ENCODE measurements at regions not wholly inside any gene's neighbourhood (a gene's known extent, or its start where the extent isn't known, plus 50 kb on each side); places are given as distances from the start of the nearest gene placed in this dataset.

DNA sequence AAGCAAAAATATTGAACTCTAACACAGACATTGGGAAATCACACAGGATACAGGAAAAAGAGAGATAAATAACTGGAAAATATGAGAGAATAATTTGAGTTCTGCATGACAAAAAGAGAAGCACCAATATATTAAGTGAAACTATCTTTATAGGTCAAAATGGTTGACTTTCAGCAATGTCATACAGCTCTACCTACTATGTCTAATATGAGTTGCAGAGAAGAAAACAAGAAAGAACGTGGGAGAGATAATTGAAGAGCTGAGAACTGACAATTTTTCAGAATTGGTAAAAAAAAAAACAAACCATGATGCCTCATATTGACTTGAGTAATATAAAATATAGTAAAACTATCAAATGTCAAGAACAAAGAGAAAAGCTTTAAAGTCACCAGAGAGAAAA lies 221.7 kb downstream of the BCL11B start:
- no peak for DNase-seq (ENCODE audit: low read depth in 2 of 3, low spot score in 1 of 3)

DNA sequence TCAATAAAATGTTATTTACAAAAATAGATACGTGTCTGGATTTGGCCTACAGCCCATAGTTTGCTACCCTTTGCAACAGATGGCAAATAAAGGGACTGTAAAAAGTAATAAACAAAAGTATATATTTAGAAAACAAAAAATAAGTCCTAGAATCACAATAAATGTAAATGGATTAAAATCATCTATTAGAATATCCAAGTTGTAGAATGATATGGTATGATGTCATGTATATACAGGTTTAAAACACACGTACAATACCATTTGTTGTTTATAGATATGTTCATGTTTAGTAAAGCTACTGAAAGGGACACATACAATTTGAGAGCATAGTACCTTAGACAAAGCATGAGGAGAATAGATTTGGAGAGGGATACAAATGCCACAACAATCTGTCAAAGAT lies 219.5 kb downstream of the BCL11B start:
- DNase-seq (ENCODE audit: low read depth in 2 of 3, low spot score in 1 of 3) = no peak

DNA sequence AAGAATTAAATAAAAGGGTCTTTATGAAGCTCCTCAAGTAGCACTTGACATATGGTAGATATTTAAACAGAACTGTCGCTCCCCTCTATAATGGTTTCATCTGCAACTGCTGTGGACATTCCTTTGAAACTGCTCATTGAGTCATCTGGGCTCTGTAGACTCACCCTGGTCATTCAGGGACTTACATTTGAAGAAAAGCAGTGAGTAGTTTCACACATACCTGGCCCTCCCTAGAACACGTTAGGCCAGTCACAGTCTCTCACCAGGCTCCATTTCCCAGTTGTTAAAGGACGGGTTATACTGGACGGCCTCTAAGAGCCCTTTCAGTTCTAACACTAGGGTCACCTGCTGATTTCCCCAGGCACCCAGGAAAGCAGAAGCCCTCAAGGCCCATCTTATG lies 217.0 kb downstream of the BCL11B start:
- DNase-seq (ENCODE audit: low read depth in 2 of 3, low spot score in 1 of 3) = no peak

DNA sequence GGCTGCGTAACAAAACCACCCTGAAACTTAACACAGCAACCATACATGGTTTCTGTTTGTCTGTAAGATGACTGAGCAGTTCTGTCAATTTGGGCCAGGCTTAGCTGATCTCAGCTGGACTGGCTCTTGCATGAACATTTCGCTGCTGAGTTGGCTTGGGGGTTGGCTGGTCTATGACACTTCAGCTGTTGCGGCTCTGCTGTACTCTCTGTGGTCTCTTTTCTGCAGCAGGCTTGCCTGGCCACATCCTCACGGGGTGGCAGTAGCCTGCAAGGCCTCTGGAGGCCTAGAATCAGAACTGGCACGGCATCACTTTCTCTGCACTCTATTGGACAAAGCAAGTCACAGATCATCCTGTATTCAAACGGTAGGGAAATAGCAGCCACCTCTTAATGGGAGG lies 216.2 kb downstream of the BCL11B start:
- no peak for DNase-seq (ENCODE audit: low read depth in 2 of 3, low spot score in 1 of 3)

DNA sequence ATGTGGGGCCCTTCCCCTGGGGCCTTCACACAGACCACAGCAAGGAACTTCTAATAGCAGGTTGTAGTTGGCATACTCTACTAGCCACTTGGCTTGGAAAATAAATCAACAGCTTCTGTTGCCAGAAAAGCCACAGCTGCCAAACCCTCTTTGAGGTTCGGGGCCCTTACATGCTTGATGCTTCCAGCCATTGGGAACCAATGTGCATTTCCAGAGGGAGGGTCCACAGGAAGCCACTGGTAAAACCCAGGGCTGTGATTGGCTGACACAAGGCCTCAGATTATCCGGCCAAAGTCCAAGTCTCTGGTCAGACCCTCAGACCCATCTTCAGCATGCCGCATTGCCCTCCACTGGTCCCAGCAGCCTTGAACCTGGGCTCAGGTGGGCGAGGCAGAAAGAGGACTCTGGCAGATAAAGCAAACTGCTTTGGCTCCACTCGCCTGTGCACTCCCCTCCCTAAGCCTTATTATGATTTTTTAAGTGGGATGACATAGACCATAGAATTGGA lies 214.4 kb downstream of the BCL11B start:
- DNase-seq (ENCODE audit: low read depth in 2 of 3, low spot score in 1 of 3) = no peak

DNA sequence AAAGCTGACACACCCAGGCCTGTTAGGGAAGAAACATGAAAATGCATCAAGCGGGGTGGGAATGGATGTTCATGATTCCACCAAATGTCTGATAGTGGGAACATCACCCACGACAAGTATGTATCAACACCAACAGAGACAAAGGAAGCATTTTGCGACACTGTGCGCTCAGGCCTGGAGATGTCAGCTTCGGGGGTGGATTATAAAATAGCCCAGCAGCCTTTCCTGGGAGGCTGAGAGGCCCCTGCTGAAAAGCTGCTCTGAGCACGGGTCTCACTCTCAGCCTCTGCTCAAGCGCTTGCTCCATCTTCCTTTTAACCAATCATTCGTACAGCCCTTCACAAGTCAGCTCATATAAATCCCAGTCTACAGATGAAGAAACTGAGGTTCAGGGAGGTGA lies 213.5 kb downstream of the BCL11B start:
- no peak for DNase-seq (ENCODE audit: low read depth in 2 of 3, low spot score in 1 of 3)

DNA sequence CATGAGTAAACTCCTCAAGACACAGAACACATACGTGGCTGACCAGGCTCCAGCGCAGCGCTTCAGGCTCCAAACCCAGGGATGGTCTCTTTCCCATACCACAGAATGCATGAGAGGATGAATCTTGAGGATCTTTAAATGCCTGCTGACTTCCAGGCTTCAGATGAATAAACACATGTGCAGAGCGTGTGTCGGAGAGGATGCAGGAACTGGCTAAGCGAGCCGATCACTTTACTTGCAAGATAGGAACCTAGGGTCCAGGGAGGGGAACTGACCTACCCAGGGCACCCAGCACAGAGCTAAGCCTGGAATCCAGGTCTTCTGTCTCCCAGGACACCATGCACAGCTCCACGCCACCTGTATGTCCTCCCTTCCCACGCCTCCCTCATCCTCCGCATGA lies 209.8 kb downstream of the BCL11B start:
- no peak for DNase-seq (ENCODE audit: low read depth in 2 of 3, low spot score in 1 of 3)

DNA sequence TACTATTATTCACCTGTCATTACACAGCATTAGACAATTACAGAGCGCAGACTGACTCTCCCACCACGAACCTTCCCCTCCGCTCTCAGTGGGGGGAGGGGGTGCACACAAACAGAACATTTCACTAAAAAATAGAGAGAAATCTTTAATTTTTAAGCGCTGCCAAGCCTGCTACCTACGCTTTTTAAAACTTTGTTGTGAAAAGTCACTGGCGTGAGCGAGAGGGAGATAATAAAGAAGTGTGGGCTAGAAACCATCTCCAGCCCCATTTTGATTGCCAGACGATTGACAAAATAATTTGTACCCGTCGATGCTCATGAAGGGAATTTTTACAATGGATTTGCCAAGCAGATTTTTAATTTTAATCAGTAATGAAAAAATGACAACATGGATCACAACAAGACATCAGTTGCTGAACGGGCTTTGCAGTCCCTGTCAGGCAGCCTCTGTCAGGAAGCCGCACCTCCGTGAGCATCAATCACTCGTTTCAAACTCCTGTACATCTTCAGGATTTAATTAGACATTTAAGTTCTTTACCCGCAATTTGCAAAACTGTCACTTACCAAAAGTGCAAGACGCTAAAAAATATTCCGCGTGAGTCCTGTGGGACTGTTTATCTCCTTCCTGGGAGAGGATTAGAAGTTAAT lies 209.1 kb downstream of the BCL11B start:
- no peak for DNase-seq (ENCODE audit: low read depth in 2 of 3, low spot score in 1 of 3)

DNA sequence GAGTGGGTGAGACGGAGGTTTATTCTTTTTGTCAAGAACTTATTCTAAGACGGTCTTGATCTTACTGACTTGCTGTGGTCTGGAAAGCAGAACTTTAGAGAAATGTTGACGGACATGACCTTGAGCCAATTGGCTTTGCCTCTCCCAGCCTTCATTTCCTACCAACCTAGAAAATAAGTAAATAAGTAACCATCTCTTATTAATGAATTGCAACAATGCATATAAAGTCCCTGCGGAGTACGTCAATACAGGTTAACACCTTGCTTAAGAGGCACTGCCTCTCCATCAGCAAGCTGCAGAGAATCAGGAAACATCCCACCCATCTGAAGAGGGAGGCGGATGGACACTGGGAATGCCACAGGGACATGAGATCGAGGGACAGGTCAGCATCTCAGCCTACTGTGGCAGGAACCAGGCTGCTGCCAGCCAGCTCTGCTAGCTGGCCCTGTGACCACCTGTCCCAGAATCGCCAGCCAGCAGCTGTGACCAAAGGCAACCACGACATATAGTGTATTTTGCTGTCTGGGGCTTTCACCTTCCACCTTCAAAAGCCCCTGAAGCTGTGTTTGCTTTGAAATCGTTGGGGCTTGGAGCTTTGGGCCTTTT lies 208.3 kb downstream of the BCL11B start:
- DNase-seq (ENCODE audit: low read depth in 2 of 3, low spot score in 1 of 3) = no peak

DNA sequence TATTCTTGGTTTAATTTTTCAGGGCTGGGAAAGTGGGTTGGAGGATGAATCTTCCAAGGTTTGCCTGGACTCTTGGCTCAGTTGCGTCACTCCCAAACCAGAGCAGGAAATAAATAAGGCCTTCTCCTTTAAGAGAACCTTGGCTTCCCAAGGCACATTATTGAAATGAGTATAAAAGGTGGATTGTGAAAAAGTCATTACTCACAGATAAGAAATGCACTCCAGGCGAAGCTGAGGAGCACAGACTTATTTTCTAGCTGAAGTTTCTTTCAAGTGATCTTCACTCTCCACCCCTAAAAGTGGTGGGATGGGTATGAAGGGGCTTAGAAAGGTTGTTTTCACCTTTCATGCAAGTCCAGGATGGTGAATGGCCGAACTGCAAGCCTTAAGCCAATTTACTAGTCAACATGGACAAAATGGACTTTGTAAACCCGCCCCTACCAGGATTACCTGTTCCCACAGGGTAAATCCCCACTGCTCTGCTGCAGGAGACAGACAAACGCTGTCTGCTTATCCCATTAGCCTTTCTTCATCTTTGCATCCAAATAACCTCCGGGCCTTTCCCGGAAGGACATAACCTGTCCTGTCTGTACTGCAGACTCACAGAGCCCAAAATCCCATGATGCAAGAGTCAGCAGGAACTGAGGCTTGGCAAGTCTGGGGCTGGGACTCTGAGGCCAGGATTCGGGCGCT lies 207.6 kb downstream of the BCL11B start:
- no peak for DNase-seq (ENCODE audit: low read depth in 2 of 3, low spot score in 1 of 3)

DNA sequence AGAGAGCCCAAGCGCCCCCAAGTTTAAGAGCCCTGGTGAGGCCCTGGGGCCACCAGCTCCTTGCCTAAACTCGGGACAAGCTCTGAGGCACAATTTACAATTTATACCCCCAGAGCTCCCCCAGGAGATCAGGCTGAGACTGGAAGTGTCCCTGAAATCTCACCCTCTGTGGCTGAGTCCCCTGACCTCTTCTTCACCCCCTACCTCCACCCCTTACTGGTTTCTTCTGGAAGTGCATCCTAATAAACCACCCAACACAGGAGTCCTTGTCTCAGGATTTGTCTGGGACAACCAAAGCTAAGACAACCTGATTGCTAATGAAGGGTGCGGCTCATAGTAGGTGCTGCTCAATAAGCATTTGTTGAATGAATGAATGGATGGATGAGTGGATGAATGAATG lies 206.4 kb downstream of the BCL11B start:
- no peak for DNase-seq (ENCODE audit: low read depth in 2 of 3, low spot score in 1 of 3)

DNA sequence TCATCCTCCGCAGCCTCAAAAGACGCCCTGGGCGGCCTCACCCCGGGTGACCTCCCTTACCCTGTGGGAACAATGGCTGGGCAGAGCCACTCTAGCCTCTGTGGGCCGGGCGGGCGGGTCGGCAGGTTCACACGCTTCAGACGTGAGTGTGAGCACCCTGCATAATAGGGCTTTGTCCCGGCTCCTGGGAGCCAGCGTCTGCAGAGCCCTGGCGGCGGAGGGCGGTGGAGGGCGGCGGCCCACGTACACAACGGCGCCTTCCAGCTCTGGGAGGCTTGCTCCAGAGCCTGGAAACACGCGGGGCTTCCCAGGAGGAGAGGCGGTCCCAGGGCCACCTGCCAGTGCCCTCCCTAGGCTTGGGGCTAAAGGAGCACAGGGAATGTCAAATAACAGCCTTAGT lies 205.6 kb downstream of the BCL11B start:
- no peak for DNase-seq (ENCODE audit: low read depth in 2 of 3, low spot score in 1 of 3)

DNA sequence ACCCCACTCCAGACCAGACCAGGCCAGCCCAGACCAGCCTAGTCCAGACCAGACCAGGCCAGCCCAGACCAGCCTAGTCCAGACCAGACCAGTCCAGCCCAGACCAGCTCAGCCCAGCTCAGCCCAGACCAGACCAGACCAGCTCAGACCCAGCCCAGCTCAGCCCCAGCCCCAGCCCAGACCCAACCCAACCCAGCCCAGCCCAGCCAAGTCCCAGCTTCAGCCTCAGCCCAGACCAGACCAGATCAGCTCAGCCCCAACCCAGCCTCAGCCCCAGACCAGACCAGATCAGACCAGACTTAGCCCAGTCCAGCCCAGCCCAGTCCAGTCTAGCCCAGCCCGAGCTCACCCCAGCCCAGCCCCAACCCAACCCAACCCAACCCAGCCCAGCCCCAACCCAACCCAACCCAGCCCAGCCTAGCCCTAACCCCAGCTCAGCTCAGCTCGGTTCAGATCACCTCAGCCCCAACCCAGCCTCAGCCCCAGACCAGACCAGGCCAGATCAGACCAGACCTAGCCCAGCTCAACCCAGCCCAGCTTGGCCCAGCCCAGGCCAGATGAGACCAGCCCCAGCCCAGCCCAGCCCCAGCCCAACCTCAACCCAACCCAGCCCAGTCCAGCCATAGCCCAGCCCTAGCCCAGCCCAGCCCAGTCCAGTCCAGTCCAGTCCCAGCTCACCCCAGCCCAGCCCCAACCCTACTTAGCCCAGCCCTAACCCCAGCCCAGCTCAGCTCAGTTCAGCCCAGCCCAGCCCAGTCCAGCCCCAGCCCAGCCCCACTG lies 204.7 kb downstream of the BCL11B start:
- DNase-seq (ENCODE audit: low read depth in 2 of 3, low spot score in 1 of 3) = no peak

DNA sequence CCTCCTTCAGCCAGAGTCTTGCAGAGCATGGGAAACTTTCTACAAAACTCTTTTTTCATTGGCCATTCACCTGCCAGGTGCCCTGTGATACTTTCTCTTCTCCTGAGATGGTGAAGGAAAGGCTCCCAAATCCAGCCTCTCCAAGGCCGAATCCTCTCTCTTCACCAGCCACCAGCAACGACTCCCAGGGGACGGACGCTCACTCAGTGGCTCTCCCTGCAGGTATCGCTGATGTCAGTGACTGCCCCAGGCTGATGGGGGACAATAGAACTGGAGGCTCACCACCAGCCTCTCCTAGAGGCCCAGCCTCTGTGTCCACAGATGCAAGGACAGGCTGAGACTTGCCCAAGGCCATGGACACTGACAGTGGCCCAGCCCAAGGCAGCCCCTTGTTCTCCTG lies 204.1 kb downstream of the BCL11B start:
- DNase-seq (ENCODE audit: low read depth in 2 of 3, low spot score in 1 of 3) = no peak

DNA sequence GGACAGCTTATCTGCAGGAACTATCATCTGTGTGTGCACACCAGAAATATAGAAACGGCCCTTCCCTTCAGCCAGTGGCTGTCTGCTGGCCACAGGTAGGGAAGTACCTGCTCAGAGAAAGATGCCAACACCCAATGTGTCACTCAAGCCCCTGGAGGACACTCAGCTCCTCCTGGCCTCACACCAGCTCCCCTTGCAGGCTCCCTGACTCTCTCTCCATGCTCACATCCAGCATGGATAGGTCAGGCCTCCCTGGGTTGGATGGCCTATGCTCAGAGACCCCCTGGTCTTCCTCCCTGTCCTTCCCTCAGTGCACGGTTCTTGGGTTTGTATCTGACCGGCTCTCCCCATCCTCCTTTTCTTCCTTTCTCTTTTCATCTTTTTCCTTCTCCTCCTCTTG lies 202.1 kb downstream of the BCL11B start:
- DNase-seq (ENCODE audit: low read depth in 2 of 3, low spot score in 1 of 3) = no peak

DNA sequence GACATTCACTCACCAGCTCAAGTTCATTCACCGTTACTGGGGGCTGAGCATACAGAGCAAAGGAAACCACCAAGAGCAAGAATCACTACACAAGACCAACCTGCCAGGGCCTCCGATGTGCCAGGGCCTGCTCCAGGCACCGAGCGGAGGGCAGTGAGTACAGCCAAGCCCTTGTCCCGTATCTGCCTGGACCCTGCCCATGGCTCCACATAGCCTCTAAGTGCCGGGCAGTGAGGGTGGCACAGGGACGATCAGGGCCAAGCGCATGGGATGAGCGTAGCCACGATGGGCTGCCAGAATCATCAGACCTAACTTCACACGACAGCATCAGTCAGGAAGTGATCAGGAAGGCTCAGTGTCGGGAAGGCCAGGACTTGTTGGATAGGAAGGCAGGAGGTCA lies 199.6 kb downstream of the BCL11B start:
- no peak for DNase-seq (ENCODE audit: low read depth in 2 of 3, low spot score in 1 of 3)

DNA sequence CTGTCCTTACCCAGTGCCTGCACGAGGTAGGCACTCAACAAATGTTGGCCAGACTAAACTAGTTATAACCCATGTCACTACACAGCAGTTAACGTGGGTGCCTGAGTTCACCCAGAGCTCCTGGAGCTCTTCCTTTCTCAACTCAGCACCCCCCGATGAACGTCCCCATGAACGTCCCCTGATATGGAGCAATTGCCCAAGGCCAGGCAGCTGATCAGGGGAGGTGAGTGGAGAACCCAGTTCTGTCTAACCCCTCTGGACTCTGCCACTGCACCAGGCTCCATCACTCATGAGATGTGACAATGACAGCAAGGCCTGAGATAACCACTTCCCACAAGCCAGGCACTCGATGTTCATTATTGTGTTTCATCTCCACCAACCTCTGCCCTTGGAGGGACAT lies 199.0 kb downstream of the BCL11B start:
- DNase-seq (ENCODE audit: low read depth in 2 of 3, low spot score in 1 of 3) = no peak

DNA sequence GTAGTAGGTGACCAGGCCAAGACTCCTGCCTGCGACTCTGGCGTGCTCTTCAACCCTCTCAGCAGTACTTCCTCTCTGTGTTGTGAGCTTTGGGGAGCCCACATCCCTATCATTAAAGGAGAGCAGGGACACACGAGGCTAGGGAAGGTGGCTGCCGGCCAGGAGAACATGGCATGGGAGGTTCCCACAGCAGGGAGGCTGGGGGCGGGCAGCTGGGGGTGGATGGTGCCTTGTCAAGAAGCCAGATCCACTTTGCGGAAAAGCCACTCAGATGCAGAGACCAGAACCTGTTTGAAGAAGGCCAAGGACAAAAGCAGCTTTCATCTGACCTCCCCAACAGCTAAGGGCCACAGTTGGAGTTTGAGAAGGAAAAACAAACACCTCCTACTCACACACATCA lies 198.6 kb downstream of the BCL11B start:
- DNase-seq (ENCODE audit: low read depth in 2 of 3, low spot score in 1 of 3) = no peak

DNA sequence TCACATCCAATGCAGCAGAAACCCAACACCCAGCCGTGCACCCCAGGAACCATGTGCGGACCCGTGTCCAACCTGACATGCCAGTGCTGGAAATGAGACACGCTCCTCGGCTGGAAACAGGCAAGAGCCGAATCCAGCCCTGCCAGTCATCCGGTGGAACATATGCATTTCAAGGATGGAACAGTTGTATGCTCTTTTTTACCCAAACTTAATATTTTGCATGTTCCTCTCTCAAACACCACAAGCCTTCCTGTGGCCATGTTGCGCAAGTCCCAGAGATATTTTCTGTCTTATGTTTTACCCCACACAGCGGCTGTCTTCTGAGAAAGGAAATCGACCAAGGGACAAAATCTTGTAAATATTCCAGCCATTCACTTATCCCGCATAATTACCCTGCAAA lies 196.9 kb downstream of the BCL11B start:
- DNase-seq (ENCODE audit: low read depth in 2 of 3, low spot score in 1 of 3) = no peak

DNA sequence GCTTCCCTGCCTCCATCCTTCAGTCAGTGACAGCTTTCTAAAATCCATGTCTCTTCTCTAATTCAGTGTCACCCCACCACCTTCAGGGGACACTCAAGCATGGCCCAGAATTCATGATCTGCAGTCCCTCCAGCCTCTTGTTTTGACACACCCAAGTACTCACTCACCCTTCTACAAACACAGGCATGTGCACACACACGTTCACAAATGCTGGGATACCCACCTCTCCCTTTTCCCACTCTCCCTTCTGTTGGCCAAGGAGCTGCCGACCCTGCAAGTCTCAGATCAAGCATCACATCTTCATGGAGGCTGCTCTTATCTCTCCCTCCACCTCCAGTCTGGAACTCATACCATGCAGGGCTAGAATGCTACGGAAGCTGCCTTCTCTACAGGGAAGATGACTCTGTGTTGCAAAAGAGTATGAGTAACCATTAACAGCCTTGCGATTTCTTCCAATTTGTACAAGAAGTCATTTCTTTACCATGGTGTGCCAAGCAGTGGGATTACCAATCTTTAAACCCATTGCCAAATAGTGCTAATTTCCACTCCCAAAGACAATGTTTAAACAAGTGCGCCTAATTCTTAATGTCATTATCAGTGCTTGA lies 196.1 kb downstream of the BCL11B start:
- DNase-seq (ENCODE audit: low read depth in 2 of 3, low spot score in 1 of 3) = no peak

DNA sequence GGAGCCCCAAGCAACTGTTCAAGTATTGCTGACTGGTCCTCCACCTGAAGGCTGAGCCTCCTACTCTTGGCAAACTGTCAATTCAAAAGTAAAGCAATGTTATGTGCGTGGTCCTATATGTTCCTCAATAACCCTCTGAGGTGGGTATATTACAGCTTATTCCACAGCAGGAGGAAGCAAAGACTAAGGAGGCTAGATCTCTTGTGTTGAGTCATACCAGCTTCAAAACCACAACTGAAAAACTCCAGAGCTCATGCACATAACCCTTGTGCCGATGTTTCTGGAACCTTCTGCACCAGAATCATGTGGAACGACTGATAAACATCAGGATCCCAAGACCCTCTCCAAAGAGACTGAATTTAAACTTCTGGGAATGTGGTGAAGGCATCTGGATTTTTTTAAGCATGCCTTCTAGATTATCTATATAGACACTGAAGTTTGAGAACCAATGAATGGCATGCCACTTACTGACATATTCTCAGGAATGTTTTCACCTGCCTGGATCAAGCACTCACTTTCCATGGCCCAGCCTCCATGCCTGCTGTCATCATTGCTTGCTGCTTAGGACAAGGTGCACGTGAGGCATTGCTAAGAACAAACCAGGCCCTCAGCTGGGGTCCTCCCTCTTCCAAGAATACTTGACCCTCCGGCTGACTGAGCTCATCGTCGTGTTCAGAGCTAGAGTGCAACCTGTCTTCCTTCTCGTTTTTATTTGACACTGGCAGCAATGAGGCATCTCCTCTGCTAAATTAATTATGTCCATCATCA lies 194.7 kb downstream of the BCL11B start:
- DNase-seq (ENCODE audit: low read depth in 2 of 3, low spot score in 1 of 3) = no peak

All from stimulated activated CD4-positive, alpha-beta T cell treated with anti-CD3 and anti-CD28 coated beads, Interleukin-12 subunit alpha, Interleukin-12 subunit beta, amount 100 ng/mL, for 48 hours (primary cell).